H9 (cell line): ENCODE measurements at regions not wholly inside any gene's neighbourhood (a gene's known extent, or its start where the extent isn't known, plus 50 kb on each side); places are given as distances from the start of the nearest gene placed in this dataset.

Experiments used
- DNase-seq: peaks from one replicate; pipeline ENCODE4 v3.0.0-alpha.2; 2017
- H2AFZ ChIP-seq: one replicate; pipeline ENCODE4 v1.6.1; 2013; ENCODE audit warnings: mild to moderate bottlenecking, low read length, control low read depth, moderate library complexity
- H2AK5ac ChIP-seq: 2 replicates; pipeline ENCODE4 v1.6.1; 2013; ENCODE audit warnings: low read length, control low read depth, mixed read lengths; ENCODE audit not compliant: insufficient read length
- H2BK120ac ChIP-seq: one replicate; pipeline ENCODE4 v1.6.1; 2013; ENCODE audit warnings: low read depth, mild to moderate bottlenecking, low read length, control low read depth, inconsistent platforms; ENCODE audit not compliant: poor library complexity, severe bottlenecking
- H2BK12ac ChIP-seq: 2 replicates; pipeline ENCODE4 v1.6.1; 2013; ENCODE audit warnings: low read length, control low read depth, mixed read lengths, low read depth; ENCODE audit not compliant: insufficient read length
- H2BK15ac ChIP-seq: 2 replicates; pipeline ENCODE4 v1.6.1; 2013; ENCODE audit warnings: low read depth, low read length, control low read depth
- H2BK20ac ChIP-seq: one replicate; pipeline ENCODE4 v1.6.1; 2013; ENCODE audit warnings: low read depth, mild to moderate bottlenecking, low read length, control low read depth, inconsistent platforms; ENCODE audit not compliant: poor library complexity, severe bottlenecking
- H2BK5ac ChIP-seq: 2 replicates; pipeline ENCODE4 v1.6.1; 2013; ENCODE audit warnings: low read length, control low read depth, mixed read lengths; ENCODE audit not compliant: insufficient read length
- H3K14ac ChIP-seq: 2 replicates; pipeline ENCODE4 v1.6.1; 2013; ENCODE audit warnings: low read length, control low read depth; ENCODE audit not compliant: insufficient read depth
- H3K18ac ChIP-seq: 2 replicates; pipeline ENCODE4 v1.6.1; 2013; ENCODE audit warnings: low read depth, mild to moderate bottlenecking, mixed read lengths, low read length, control low read depth; ENCODE audit not compliant: insufficient read length
- H3K23ac ChIP-seq: 2 replicates; pipeline ENCODE4 v1.6.1; 2013; ENCODE audit warnings: low read length, control low read depth, mixed read lengths, low read depth; ENCODE audit not compliant: insufficient read length
- H3K23me2 ChIP-seq: 2 replicates; pipeline ENCODE4 v1.6.1; 2013; ENCODE audit warnings: low read depth, mild to moderate bottlenecking, mixed read lengths, low read length, control low read depth; ENCODE audit not compliant: insufficient read length, poor library complexity, severe bottlenecking
- H3K27ac ChIP-seq: 2 replicates; pipeline ENCODE4 v1.5.1; 2013; ENCODE audit warnings: low read length, control low read depth, mixed read lengths, low read depth; ENCODE audit not compliant: insufficient read length
- H3K27me3 ChIP-seq: 2 replicates; pipeline ENCODE4 v1.6.1; 2013; ENCODE audit warnings: low read length, control low read depth, inconsistent platforms; ENCODE audit not compliant: insufficient read depth
- H3K4ac ChIP-seq: 2 replicates; pipeline ENCODE4 v1.6.1; 2013; ENCODE audit warnings: low read depth, mild to moderate bottlenecking, control low read depth, inconsistent platforms, low read length, moderate library complexity
- H3K4me1 ChIP-seq: 2 replicates; pipeline ENCODE4 v1.6.1; 2013; ENCODE audit warnings: low read length, control low read depth, inconsistent platforms; ENCODE audit not compliant: insufficient read depth
- H3K4me2 ChIP-seq: 2 replicates; pipeline ENCODE4 v1.6.1; 2013; ENCODE audit warnings: low read length, control low read depth, mixed read lengths; ENCODE audit not compliant: insufficient read length, insufficient read depth
- H3K56ac ChIP-seq: 2 replicates; pipeline ENCODE4 v1.6.1; 2013; ENCODE audit warnings: low read depth, mild to moderate bottlenecking, mixed read lengths, low read length, control low read depth; ENCODE audit not compliant: insufficient read length
- H3K79me1 ChIP-seq: 2 replicates; pipeline ENCODE4 v1.6.1; 2013; ENCODE audit warnings: low read depth, mild to moderate bottlenecking, moderate library complexity, low read length, control low read depth, inconsistent platforms; ENCODE audit not compliant: insufficient read depth, poor library complexity, severe bottlenecking
- H3K79me2 ChIP-seq: 2 replicates; pipeline ENCODE4 v1.6.1; 2013; ENCODE audit warnings: low read length, control low read depth, inconsistent platforms; ENCODE audit not compliant: insufficient read depth
- H3K9ac ChIP-seq: 2 replicates; pipeline ENCODE4 v1.6.1; 2013; ENCODE audit warnings: low read length, control low read depth, mixed read lengths; ENCODE audit not compliant: insufficient read length; ENCODE audit errors: extremely low read depth
- H3K9me3 ChIP-seq: one replicate; pipeline ENCODE4 v1.6.1; 2013; ENCODE audit warnings: low read depth, low read length, inconsistent platforms; ENCODE audit not compliant: control insufficient read depth
- H3T11ph ChIP-seq: one replicate; pipeline ENCODE4 v1.6.1; 2013; ENCODE audit warnings: mild to moderate bottlenecking, low read length, control low read depth, inconsistent platforms
- H4K20me1 ChIP-seq: one replicate; pipeline ENCODE4 v1.6.1; 2013; ENCODE audit not compliant: control insufficient read depth, insufficient read length, insufficient read depth
- H4K5ac ChIP-seq: 2 replicates; pipeline ENCODE4 v1.6.1; 2013; ENCODE audit warnings: low read depth, mild to moderate bottlenecking, mixed read lengths, low read length, control low read depth; ENCODE audit not compliant: insufficient read length
- H4K8ac ChIP-seq: replicated peaks from 2 replicates; pipeline ENCODE4 v1.6.1; 2013; ENCODE audit warnings: low read length, control low read depth, mixed read lengths, low read depth; ENCODE audit not compliant: insufficient read length
- H4K91ac ChIP-seq: 2 replicates; pipeline ENCODE4 v1.6.1; 2013; ENCODE audit warnings: low read depth, mild to moderate bottlenecking, moderate library complexity, mixed read lengths, low read length, control low read depth; ENCODE audit not compliant: insufficient read length
- H3K27ac Mint-ChIP-seq, 3 experiments: 2 replicates in 2 of 3; 3 replicates in 1 of 3; pipeline ENCODE4 v1.8.0; 2020 to 2021; ENCODE audit warnings: mixed read lengths in 3 of 3, mild to moderate bottlenecking in 1 of 3, moderate library complexity in 1 of 3
- H3K27me3 Mint-ChIP-seq: 2 replicates; pipeline ENCODE4 v1.8.0; 2021; ENCODE audit warnings: low read depth, mild to moderate bottlenecking, moderate library complexity, mixed read lengths
- H3K36me3 Mint-ChIP-seq, 3 experiments: 2 replicates in 2 of 3; 3 replicates in 1 of 3; pipeline ENCODE4 v1.8.0; 2020 to 2021; ENCODE audit warnings: low read depth in 3 of 3, mixed read lengths in 3 of 3; ENCODE audit not compliant: insufficient read depth in 1 of 3
- H3K4me1 Mint-ChIP-seq, 2 experiments: 2 replicates each; pipeline ENCODE4 v1.8.0; 2020; ENCODE audit warnings: mixed read lengths in 2 of 2
- H3K4me3 Mint-ChIP-seq, 2 experiments: 2 replicates in 1 of 2; 3 replicates in 1 of 2; pipeline ENCODE4 v1.8.0; 2020 to 2021; ENCODE audit warnings: mild to moderate bottlenecking in 2 of 2, mixed read lengths in 2 of 2, moderate library complexity in 1 of 2
- H3K9me3 Mint-ChIP-seq, 2 experiments: 2 replicates in 1 of 2; 3 replicates in 1 of 2; pipeline ENCODE4 v1.8.0; 2020; ENCODE audit warnings: mild to moderate bottlenecking in 2 of 2, mixed read lengths in 2 of 2, moderate library complexity in 1 of 2
- CTCF ChIP-seq: fragments of 200-600 bp; sonication (generic); conservative IDR thresholded peaks from 3 replicates; pipeline ENCODE4 v1.8.0; 2021; ENCODE audit warnings: antibody characterized with exemption, mild to moderate bottlenecking
- WGBS: extraction: QIAGEN DNeasy Blood & Tissue Kit; methylation state at CpG from one replicate; pipeline ENCODE4 v1.1.7; 2013; ENCODE audit warnings: missing lambda C conversion rate, low lambda C conversion rate, mixed read lengths; ENCODE audit not compliant: insufficient read length; ENCODE audit errors: extremely low coverage; 5-methylcytosine and 5-hydroxymethylcytosine counted together

GRCh38 chr5:74401281-74401945 lies 239.1 kb downstream of the ENC1 start:
- no CpG with 5 or more reads among the region's 2 CpGs for WGBS

More at GRCh38 chr5:74401281-74401945, 239.1 kb downstream of the ENC1 start:
- Histone ChIP-seq H4K91ac (no peak overlapping the region), H3K56ac (no peak overlapping the region), H3K23ac (no peak overlapping the region), H2BK20ac (no peak overlapping the region), H3K27me3 (no peaks in the 10 kb centered on the region), H4K20me1 (no peaks in the 10 kb centered on the region), H3K79me2 (no peaks in the 10 kb centered on the region), H3K27ac (no peak overlapping the region), H3T11ph (no peak overlapping the region), H2AFZ (no peak overlapping the region), H2BK120ac (no peak overlapping the region), H3K9ac (no peak overlapping the region), H2AK5ac (no peak overlapping the region), H2BK15ac (no peak overlapping the region), H3K4me1 (no peaks in the 10 kb centered on the region), H3K14ac (no peak overlapping the region), H3K18ac (no peak overlapping the region), H2BK12ac (no peak overlapping the region), H3K9me3 (no peaks in the 10 kb centered on the region), H3K4ac (no peak overlapping the region), H4K5ac (no peak overlapping the region), H3K23me2 (no peaks in the 10 kb centered on the region), H3K79me1 (no peaks in the 10 kb centered on the region), H2BK5ac (no peak overlapping the region), H4K8ac (no peak overlapping the region), H3K4me2 (no peak overlapping the region)
- peaks cover 28% of the 10 kb centered on the region for H3K27me3 Mint-ChIP-seq
- no peak for TF ChIP-seq CTCF
- DNase-seq = no peak
- peaks cover 0 to 2% (median 0%) of the 10 kb centered on the region in 3 experiments; a peak in 1 of 7 replicates for H3K36me3 Mint-ChIP-seq
- no peak overlapping the region for H3K4me3 Mint-ChIP-seq
- H3K4me1 Mint-ChIP-seq = no peaks in the 10 kb centered on the region
- H3K9me3 Mint-ChIP-seq = no peaks in the 10 kb centered on the region
- no peak overlapping the region; a peak in 1 of 7 replicates for H3K27ac Mint-ChIP-seq
